ENCODE measurements at regions not wholly inside any gene's neighbourhood (a gene's known extent, or its start where the extent isn't known, plus 50 kb on each side); places are given as distances from the start of the nearest gene placed in this dataset.

DNA sequence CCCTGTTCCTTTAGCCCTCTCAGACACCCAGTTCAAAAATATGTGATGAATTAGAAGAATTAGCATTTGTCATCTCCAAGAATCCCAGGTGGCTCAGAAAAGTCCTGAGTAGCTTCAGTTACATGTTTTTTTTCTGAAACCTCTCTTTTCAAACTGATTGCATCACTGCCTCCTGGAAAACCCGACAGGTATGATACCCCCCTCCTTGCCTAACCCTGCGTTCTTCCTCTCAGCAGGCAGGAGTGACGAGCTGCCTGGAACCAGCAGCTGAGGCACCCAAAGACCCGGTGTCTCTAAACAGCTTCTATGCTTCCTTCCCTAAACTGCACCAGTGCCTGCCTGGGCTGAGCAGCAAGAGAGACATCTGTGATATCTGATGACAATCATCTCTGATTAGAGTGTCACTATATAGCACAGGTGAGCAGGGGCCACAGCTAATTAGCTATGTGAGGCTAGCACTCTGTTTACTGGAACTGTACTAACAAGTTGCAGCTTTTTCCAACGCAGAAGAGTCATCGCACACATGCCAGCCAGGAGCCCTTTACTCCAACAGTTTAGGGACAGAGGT lies 376.4 kb upstream of the ATP5MC3 start:
- TF ChIP-seq CTCF (IDR thresholded peaks at IDR 0.05; ENCODE audit: insufficient read depth, low read depth, low read length) (no peak), EZH2 (IDR thresholded peaks at IDR 0.05; ENCODE audit: insufficient read depth, low read length) (no peak)
